ENCODE measurements at regions not wholly inside any gene's neighbourhood (a gene's known extent, or its start where the extent isn't known, plus 50 kb on each side); places are given as distances from the start of the nearest gene placed in this dataset.

DNA sequence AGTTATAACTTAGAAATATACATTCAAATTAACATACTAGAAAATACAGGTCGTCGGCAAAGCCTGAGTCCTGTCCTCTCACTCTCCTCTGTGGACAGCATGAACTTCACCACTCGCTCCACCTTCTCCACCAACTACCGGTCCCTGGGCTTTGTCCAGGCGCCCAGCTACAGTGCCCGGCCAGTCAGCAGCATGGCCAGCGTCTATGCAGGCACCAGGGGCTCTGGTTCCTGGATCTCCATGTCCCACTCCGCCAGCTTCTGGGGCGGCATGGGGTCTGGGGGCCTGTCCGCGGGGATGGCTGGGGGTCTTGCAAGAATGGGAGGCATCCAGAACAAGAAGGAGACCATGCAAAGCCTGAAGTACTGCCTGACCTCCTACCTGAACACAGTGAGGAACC, 319.4 kb downstream of the ZFHX3 start:
- TF ChIP-seq SMAD2 (IDR thresholded peaks at IDR 0.05; ENCODE audit: low read depth, low read length) (no peak), POLR2A (conservative IDR thresholded peaks at IDR 0.05) (no peak), MYC (IDR thresholded peaks at IDR 0.05; ENCODE audit: low read depth, low read length) (no peak), MYC (CRISPR knock-in tag; IDR thresholded peaks at IDR 0.05; ENCODE audit: borderline replicate concordance, low read depth) (no peak)
- TF ChIP-seq, protein P1, sequence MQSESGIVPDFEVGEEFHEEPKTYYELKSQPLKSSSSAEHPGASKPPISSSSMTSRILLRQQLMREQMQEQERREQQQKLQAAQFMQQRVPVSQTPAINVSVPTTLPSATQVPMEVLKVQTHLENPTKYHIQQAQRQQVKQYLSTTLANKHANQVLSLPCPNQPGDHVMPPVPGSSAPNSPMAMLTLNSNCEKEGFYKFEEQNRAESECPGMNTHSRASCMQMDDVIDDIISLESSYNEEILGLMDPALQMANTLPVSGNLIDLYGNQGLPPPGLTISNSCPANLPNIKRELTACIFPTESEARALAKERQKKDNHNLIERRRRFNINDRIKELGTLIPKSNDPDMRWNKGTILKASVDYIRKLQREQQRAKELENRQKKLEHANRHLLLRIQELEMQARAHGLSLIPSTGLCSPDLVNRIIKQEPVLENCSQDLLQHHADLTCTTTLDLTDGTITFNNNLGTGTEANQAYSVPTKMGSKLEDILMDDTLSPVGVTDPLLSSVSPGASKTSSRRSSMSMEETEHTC (IDR thresholded peaks at IDR 0.05) = no peak

Data from K562 (cell line).